PC-9 (cell line): ENCODE measurements at regions not wholly inside any gene's neighbourhood (a gene's known extent, or its start where the extent isn't known, plus 50 kb on each side); places are given as distances from the start of the nearest gene placed in this dataset.

ENCODE experiments used
- EZH2 ChIP-seq: fragments of 200-600 bp; sonication (generic); IDR thresholded peaks from 2 replicates; pipeline ENCODE4 v1.8.0; 2017; ENCODE audit warnings: antibody characterized with exemption, low read depth
- TF ChIP-seq, protein P1 (sequence below): fragments of 200-600 bp; sonication (generic); conservative IDR thresholded peaks from 2 replicates; pipeline ENCODE4 v1.6.1; 2017; ENCODE audit warnings: mixed run types, antibody characterized with exemption, mild to moderate bottlenecking, moderate library complexity

DNA sequence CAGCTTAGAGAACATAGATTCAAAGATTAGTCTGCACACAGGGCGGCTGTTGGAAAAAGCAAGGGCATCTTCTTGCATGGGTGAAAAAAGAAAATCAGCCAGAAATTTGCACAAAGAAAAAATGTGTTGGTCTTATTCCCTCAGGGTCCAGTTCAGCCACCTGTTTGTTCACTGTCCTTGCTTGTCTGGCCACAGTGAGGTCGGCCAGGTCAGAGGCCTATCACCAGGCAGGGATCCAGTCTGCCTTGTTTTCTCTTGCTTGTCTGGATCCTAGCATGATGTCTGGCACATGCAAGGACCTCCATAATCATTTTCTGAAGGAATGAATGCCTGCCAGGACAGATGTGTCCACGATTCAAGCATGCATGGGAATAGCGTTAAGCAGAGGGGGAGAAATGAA, 359.1 kb upstream of the TBX3 start:
- TF ChIP-seq, protein P1, sequence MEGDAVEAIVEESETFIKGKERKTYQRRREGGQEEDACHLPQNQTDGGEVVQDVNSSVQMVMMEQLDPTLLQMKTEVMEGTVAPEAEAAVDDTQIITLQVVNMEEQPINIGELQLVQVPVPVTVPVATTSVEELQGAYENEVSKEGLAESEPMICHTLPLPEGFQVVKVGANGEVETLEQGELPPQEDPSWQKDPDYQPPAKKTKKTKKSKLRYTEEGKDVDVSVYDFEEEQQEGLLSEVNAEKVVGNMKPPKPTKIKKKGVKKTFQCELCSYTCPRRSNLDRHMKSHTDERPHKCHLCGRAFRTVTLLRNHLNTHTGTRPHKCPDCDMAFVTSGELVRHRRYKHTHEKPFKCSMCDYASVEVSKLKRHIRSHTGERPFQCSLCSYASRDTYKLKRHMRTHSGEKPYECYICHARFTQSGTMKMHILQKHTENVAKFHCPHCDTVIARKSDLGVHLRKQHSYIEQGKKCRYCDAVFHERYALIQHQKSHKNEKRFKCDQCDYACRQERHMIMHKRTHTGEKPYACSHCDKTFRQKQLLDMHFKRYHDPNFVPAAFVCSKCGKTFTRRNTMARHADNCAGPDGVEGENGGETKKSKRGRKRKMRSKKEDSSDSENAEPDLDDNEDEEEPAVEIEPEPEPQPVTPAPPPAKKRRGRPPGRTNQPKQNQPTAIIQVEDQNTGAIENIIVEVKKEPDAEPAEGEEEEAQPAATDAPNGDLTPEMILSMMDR, result no peak
- TF ChIP-seq EZH2, result no peak
